ENCODE measurements at regions not wholly inside any gene's neighbourhood (a gene's known extent, or its start where the extent isn't known, plus 50 kb on each side); places are given as distances from the start of the nearest gene placed in this dataset.

GRCh38 chr18:60024857-60025256 is 125.1 kb downstream of the PMAIP1 start:
- TF ChIP-seq EZH2 (IDR thresholded peaks at IDR 0.05) (no peak), POLR2AphosphoS5 (IDR thresholded peaks at IDR 0.05; ENCODE audit: borderline replicate concordance, low read depth, low read length) (no peak), FOXP2 (optimal IDR thresholded peaks at IDR 0.05; ENCODE audit: control extremely low read depth, extremely low read length, insufficient read depth) (no peak)

All from SK-N-MC (cell line).